NCI-H774 (cell line): ENCODE measurements at regions not wholly inside any gene's neighbourhood (a gene's known extent, or its start where the extent isn't known, plus 50 kb on each side); places are given as distances from the start of the nearest gene placed in this dataset.

Source experiments
- DNase-seq: peaks from one replicate; lab custom pipeline; 2025; lab: John Stamatoyannopoulos, UW

- no peak for DNase-seq
Observed at GRCh38 chr2:7813541-7814292, 868.1 kb upstream of the ID2 start.

- DNase-seq = no peak
Observed at GRCh38 chr2:7815726-7816125, 866.1 kb upstream of the ID2 start.

- no peak for DNase-seq
Observed at GRCh38 chr2:7816233-7816632, 865.6 kb upstream of the ID2 start.

DNA sequence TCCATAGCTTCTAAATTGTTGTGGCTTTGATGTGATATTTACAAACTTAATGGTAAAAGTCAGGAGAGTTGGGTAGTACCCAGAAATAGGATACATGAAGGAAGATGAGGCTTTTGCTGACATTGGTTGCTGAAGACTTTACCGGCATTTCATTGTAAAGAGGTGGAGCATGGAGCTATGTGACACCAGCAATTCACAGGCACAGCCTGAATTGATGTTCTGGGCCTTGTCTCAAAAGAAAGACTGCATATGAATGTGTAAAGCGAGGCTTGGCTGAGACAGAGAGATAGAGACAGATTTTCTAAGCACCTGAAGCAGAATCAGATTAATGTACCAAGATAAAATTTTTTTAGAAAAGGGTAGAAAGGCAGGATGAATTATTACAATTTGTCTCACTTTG is 864.9 kb upstream of the ID2 start:
- DNase-seq = no peak

DNA sequence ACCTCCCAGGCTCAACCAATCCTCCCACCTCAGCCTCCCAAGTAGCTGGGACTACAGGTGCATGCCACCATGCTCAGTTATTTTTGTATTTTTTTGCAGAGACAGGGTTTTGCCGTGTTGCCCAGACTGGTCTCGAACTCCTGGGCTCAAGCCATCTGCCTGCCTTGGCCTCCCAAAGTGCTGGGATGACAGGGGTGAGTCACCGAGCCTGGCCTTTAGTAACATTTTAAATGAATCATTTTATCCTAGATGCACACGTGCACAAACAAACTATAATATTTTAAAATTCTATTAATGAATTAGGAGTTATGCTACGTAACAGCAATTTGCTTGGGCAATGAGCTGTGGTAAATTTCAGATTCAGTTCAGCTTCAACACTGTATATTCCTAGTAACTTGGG is 862.5 kb upstream of the ID2 start:
- no peak for DNase-seq

- DNase-seq = no peak
Observed at GRCh38 chr2:7819850-7820249, 862.0 kb upstream of the ID2 start.

- no peak for DNase-seq
Observed at GRCh38 chr2:7824211-7824610, 857.6 kb upstream of the ID2 start.

DNA sequence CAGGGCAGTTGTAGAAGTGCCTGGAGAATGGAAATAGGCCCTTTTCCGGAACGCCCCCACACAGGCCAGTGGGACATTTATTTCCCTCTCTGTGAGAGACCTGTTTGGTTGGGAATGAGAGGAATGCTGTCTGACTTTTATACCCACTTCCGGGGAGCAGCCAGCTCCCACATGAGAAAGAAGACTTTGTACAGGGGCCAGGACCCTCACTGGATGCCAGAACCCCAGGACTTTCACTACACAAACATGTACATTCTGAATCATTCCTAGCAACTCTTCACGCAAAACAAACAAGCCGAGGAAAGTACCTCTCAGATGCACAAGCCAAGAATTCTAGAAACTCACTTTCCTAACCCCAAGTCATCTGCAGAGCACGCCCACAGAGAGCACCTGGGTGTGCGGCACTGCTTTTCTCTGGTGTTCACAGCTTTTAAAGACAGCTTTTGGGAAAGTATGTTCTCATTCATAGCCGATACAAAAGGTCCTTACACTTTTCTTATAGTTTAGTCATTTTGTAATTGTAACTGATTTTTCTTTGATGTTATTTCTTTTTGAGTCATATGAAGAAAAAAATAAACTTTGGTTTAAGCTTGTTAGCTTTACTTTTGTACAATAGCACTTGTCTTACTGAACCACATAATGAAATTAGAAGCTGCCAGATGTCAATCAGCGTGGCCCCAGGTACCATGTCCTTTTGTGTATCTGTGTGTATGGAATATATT is 856.1 kb upstream of the ID2 start:
- no peak for DNase-seq

- no peak for DNase-seq
Observed at GRCh38 chr2:7826656-7827055, 855.2 kb upstream of the ID2 start.

- no peak for DNase-seq
Observed at GRCh38 chr2:7829241-7829640, 852.6 kb upstream of the ID2 start.

GRCh38 chr2:7830616-7831015 is 851.2 kb upstream of the ID2 start:
- no peak for DNase-seq

GRCh38 chr2:7835151-7835550 is 846.7 kb upstream of the ID2 start:
- DNase-seq = no peak

- no peak for DNase-seq
Observed at GRCh38 chr2:7835693-7836680, 845.9 kb upstream of the ID2 start.

- no peak for DNase-seq
Observed at GRCh38 chr2:7837237-7837760, 844.6 kb upstream of the ID2 start.

DNA sequence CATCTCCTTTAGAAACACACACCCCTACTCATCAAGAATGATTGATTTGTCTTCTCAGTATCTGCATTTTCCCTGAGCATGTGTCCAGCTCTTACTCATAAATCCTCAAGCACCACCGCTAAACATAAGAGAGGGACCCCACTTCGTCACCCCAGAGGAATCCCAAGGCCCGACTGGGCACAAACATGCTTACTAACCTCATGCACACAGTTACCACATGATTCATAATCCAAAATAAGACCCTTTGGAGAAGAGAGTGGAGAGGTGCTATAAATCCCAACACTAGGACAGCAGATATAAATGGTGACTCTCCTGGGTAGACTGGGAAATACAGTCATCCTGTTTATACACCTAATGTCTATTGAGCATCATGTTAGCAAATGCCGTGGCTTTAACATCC is 843.2 kb upstream of the ID2 start:
- DNase-seq = no peak

GRCh38 chr2:7840651-7841380 is 841.0 kb upstream of the ID2 start:
- DNase-seq = no peak

DNA sequence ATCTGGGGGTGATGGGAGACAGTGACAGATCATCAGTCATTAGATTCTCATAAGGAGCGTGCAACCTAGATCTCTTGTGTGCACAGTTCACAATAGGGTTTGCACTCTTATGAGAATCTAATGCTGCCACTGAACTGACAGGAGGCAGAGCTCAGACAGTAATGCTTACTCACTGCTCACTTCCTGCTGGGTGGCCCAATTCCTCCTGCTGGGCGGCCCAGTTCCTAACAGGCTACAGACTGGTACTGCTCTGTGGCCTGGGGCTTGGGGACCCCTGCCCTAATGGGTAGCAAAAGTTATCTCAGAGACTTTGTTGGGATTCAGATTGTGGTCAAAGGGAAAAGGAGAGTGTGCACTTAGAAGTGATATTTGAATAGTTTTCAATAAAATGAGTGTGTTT is 840.1 kb upstream of the ID2 start:
- no peak for DNase-seq

DNA sequence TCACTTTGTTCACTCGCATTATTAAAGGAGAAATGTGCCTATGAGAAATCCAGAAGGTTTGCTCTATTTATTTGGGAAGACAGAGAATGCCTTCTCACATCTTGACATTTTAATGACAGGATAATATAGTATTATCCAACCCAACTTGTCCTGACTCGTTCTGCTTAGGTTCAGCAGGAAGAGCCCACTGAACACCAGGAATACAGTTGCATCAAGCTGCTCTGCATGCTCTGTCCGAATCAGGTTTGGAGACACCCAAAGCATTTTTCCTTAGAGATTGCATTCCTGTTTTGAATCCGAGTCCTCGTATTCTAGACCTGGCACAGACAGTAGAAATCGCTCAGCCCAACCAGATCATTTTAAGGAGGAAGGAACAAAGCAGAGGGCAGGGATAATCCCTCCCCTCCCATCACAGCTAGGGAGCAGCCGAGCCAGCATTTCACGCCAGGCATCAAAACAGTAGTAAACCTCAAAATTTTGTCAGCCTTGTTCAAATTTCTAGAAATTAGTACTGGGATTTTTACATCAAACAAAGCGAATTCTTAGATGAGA is 837.4 kb upstream of the ID2 start:
- DNase-seq = no peak

- no peak for DNase-seq
Observed at GRCh38 chr2:7845332-7845731, 836.5 kb upstream of the ID2 start.

DNA sequence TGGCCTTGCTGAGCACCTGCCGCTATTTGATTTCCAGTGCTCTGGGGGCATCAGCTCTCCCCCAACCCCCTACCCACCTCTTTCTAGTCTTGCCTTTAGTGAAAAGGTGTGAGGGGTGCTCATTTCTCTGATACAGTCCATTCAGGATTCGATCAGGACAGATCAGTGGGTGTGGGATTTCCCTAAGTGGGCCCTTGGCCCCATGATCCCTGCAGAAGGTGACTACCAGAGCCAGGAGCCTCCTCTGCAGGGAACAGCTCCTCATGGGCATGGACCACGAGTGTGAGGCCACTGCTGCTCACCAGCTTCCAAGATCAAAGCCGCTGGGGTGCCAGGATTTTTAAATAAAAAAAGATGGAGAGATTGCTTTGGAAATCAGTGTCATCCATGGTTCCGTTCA is 835.2 kb upstream of the ID2 start:
- no peak for DNase-seq

DNA sequence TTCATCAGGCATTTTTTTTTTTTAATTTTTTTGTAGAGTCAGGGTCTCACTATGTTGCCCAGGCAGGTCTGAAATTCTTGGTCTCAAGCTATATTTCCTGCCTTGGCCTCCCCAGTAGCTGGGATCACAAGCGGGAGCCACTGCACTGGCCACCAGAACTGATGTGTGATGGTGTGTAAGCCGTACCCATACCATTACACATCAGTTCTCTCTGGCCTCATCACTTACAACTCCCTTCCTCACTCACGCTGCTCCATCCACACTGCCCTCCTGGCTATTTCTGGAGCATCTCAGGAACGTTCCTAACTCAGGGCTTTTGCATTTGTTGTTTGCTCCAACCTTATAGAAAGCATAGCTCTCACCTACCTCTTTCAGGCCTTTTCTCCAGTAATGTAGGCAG is 834.5 kb upstream of the ID2 start:
- DNase-seq = no peak
